HG03575 (cell line): ENCODE measurements at regions not wholly inside any gene's neighbourhood (a gene's known extent, or its start where the extent isn't known, plus 50 kb on each side); places are given as distances from the start of the nearest gene placed in this dataset.
"Not testable (repeated sequence)": the region's sequence is repeated elsewhere in the genome, so short reads cannot be mapped to it uniquely, and the experiment has no call there.

Experiments
- ATAC-seq: cut with Tn5 transposase; IDR thresholded peaks from one replicate; pipeline ENCODE4 v1.9.1; 2021; ENCODE audit not compliant: unreplicated experiment, insufficient number of reproducible peaks, low FRiP score; ENCODE audit errors: extremely low read depth

- no peak for ATAC-seq
Measured at GRCh38 chr6:19158586-19158985, 678.6 kb upstream of the ID4 start.

GRCh38 chr6:19159089-19159488 lies 678.1 kb upstream of the ID4 start:
- ATAC-seq: no peak

- no peak for ATAC-seq
Measured at GRCh38 chr6:19159561-19159960, 677.6 kb upstream of the ID4 start.

- ATAC-seq: no peak
Measured at GRCh38 chr6:19160081-19160730, 677.0 kb upstream of the ID4 start.

GRCh38 chr6:19167251-19167650 lies 669.9 kb upstream of the ID4 start:
- no peak for ATAC-seq

GRCh38 chr6:19169366-19169765 lies 667.8 kb upstream of the ID4 start:
- no peak for ATAC-seq

GRCh38 chr6:19175023-19175422 lies 662.1 kb upstream of the ID4 start:
- ATAC-seq: no peak

- ATAC-seq: no peak
Measured at GRCh38 chr6:19180348-19181072, 656.7 kb upstream of the ID4 start.

GRCh38 chr6:19181211-19181610 lies 656.0 kb upstream of the ID4 start:
- no peak for ATAC-seq

GRCh38 chr6:19193624-19194023 lies 643.5 kb upstream of the ID4 start:
- no peak for ATAC-seq

- no peak for ATAC-seq
Measured at GRCh38 chr6:19204445-19204844, 632.7 kb upstream of the ID4 start.

GRCh38 chr6:19205076-19205475 lies 632.1 kb upstream of the ID4 start:
- ATAC-seq: no peak

GRCh38 chr6:19209202-19209601 lies 628.0 kb upstream of the ID4 start:
- no peak for ATAC-seq

- ATAC-seq: no peak
Measured at GRCh38 chr6:19210849-19211590, 626.1 kb upstream of the ID4 start.

- no peak for ATAC-seq
Measured at GRCh38 chr6:19214231-19214630, 622.9 kb upstream of the ID4 start.

GRCh38 chr6:19219931-19220330 lies 617.2 kb upstream of the ID4 start:
- ATAC-seq: no peak

GRCh38 chr6:19231878-19232561 lies 605.1 kb upstream of the ID4 start:
- no peak for ATAC-seq

GRCh38 chr6:19245656-19246055 lies 591.5 kb upstream of the ID4 start:
- no peak for ATAC-seq

- ATAC-seq: not testable (repeated sequence)
Measured at GRCh38 chr6:19247181-19247580, 590.0 kb upstream of the ID4 start.

- not testable (repeated sequence) for ATAC-seq
Measured at GRCh38 chr6:19256123-19256522, 581.0 kb upstream of the ID4 start.
